OCI-LY7 (cell line): ENCODE measurements at regions not wholly inside any gene's neighbourhood (a gene's known extent, or its start where the extent isn't known, plus 50 kb on each side); places are given as distances from the start of the nearest gene placed in this dataset.

Source experiments
- BruUV-seq: library from RNA; stranded (reverse); fragments of 400-500 nt; replicated peaks from 2 replicates; lab custom pipeline; 2021; lab: Mats Ljungman, UMichigan
- CTCF ChIA-PET: fragments of 300-600 bp; sonication (Branson Sonifier 250); formaldehyde crosslinking; loops from one replicate; lab custom pipeline; 2022; ENCODE audit warnings: antibody characterized with exemption; ENCODE audit not compliant: unreplicated experiment; lab: Charles Lee
- POLR2A ChIA-PET: fragments of 300-600 bp; sonication (Branson Sonifier 250); formaldehyde crosslinking; loops from one replicate; lab custom pipeline; 2022; ENCODE audit warnings: antibody characterized with exemption; lab: Charles Lee
- DNase-seq: peaks from one replicate; pipeline ENCODE4 v3.0.0-alpha.2; 2015; ENCODE audit warnings: low spot score
- H2AFZ ChIP-seq: fragments of 200-600 bp; sonication (generic), shearing (Covaris generic); 2 replicates; pipeline ENCODE4 v1.6.1; 2014; ENCODE audit warnings: mild to moderate bottlenecking, antibody characterized with exemption, low read length, moderate library complexity
- H3K27ac ChIP-seq: fragments of 200-600 bp; sonication (generic); 2 replicates; pipeline ENCODE4 v1.5.1; 2014; ENCODE audit warnings: mixed run types, low read depth, mild to moderate bottlenecking, moderate library complexity, low read length, inconsistent platforms; ENCODE audit not compliant: poor library complexity, severe bottlenecking
- H3K36me3 ChIP-seq: fragments of 200-600 bp; sonication (generic); 2 replicates; pipeline ENCODE4 v1.6.1; 2014; ENCODE audit warnings: mild to moderate bottlenecking, antibody characterized with exemption, low read length, moderate library complexity, mixed read lengths; ENCODE audit not compliant: insufficient read depth
- H3K4me1 ChIP-seq: fragments of 200-600 bp; sonication (generic); 2 replicates; pipeline ENCODE4 v1.5.1; 2014; ENCODE audit warnings: mild to moderate bottlenecking, low read length; ENCODE audit not compliant: insufficient read depth, poor library complexity, severe bottlenecking
- H3K4me2 ChIP-seq: fragments of 200-600 bp; sonication (generic); 2 replicates; pipeline ENCODE4 v1.6.1; 2014; ENCODE audit warnings: mild to moderate bottlenecking, low read length
- H3K4me3 ChIP-seq: fragments of 200-600 bp; sonication (generic); 2 replicates; pipeline ENCODE4 v1.5.1; 2014; ENCODE audit warnings: mild to moderate bottlenecking, low read depth, low read length; ENCODE audit not compliant: poor library complexity, severe bottlenecking
- H3K79me2 ChIP-seq: fragments of 200-600 bp; sonication (generic); 2 replicates; pipeline ENCODE4 v1.6.1; 2016; ENCODE audit warnings: low read depth, mild to moderate bottlenecking, low read length, moderate library complexity, mixed read lengths; ENCODE audit not compliant: insufficient read depth
- H3K9me2 ChIP-seq: fragments of 200-600 bp; sonication (generic); 2 replicates; pipeline ENCODE4 v1.6.1; 2016; ENCODE audit warnings: mild to moderate bottlenecking, low read length, mixed read lengths; ENCODE audit not compliant: insufficient read depth
- H3K9me3 ChIP-seq: fragments of 200-600 bp; sonication (generic); 2 replicates; pipeline ENCODE4 v1.6.1; 2014; ENCODE audit warnings: mild to moderate bottlenecking, mixed run types, low read length, mixed read lengths
- H4K20me1 ChIP-seq: fragments of 200-600 bp; sonication (generic); 2 replicates; pipeline ENCODE4 v1.6.1; 2014; ENCODE audit warnings: mild to moderate bottlenecking, antibody characterized with exemption, low read length, moderate library complexity, mixed read lengths; ENCODE audit not compliant: insufficient read depth
- EZH2phosphoT487 ChIP-seq: fragments of 200-600 bp; sonication (generic); IDR thresholded peaks from 2 replicates; pipeline ENCODE4 v1.6.1; 2018; ENCODE audit warnings: low read depth, borderline replicate concordance, mild to moderate bottlenecking, mixed run types, antibody characterized with exemption, low read length, moderate library complexity, mixed read lengths
- intact Hi-C: fragments of 100-400 bp; cut with micrococcal nuclease; formaldehyde crosslinking; loops from one replicate; pipeline ENCODE4 v1.10.0; 2022; ENCODE audit not compliant: unreplicated experiment
- TF ChIP-seq, protein P1 (sequence below): fragments of 200-600 bp; sonication (generic); conservative IDR thresholded peaks from 2 replicates; pipeline ENCODE4 v1.5.1; 2014; ENCODE audit warnings: mild to moderate bottlenecking, antibody characterized with exemption, low read length, moderate library complexity, mixed read lengths

DNA sequence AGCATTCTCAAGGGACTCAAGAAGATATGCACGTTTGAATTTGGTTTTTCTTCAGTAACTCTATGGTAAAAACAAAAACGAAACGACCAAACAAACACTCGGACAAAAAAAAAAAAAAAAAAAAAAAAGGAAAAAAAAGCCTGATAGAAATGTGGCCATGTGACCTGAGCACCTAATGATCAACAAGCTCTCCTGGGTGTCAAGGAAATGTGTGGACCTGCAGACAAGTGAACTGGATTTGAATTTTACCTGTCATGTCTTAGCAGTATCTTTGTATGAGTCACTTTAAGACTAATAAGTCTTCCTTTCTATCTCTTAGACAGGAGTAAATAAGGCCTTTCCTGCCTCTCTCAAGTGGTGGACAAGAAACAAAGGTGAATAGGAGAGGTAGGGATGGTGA, 190.6 kb upstream of the GRIA1 start:
- no peaks in the 10 kb centered on the region for H3K4me1 ChIP-seq
- intact Hi-C loops, result no loop called here
- no peak for DNase-seq
- ChIA-PET POLR2A (no interaction called here), CTCF (no interaction called here)
- no peaks in the 10 kb centered on the region for H3K9me2 ChIP-seq
- BruUV-seq, result no TSS peak
- H4K20me1 ChIP-seq, result no peaks in the 10 kb centered on the region
- no peaks in the 10 kb centered on the region for H3K36me3 ChIP-seq
- no peak overlapping the region for H3K4me3 ChIP-seq
- no peak overlapping the region for H3K4me2 ChIP-seq
- H3K9me3 ChIP-seq, result no peaks in the 10 kb centered on the region
- no peak for TF ChIP-seq EZH2phosphoT487
- H2AFZ ChIP-seq, result no peak overlapping the region
- H3K79me2 ChIP-seq, result no peaks in the 10 kb centered on the region
- no peak overlapping the region for H3K27ac ChIP-seq

DNA sequence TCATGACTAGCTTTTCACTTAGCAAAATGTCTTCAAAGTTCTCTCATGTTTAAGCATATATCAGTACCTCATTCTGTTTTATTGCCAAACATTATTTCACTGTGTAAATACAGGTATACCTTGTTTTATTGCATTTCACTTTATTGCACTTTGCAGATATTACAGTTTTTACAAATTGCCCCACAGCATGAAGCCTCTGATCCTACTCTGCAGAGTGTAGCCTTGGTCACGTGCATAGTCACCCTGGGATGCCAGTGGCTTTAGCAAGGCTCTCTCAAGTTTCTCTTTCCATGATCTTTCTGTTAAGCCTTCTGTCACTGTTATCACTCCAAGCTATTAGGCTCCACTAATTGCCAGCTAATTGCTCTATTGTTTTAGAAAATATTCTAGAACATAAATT, 182.2 kb upstream of the GRIA1 start:
- no TSS peak for BruUV-seq
- DNase-seq, result no peak

DNA sequence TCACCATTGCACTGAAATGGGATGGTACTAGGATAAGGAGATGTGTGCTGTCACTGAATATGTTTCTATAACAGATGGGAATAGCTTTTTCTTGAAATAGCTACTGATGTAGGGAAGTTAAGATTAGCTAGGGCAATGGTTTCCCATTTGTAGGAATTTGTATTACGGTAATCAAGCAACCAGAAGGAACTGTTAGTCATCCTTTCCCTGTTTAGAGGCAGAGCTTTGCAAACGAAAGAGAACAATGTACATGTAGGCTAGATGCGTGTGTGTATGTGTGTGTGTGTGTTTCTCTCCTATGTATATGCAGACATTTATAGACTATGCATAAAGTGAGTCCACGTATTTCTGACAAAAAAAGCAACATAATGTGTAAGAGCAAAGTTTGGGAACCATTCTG, 171.9 kb upstream of the GRIA1 start:
- H3K4me2 ChIP-seq, result no peak overlapping the region
- intact Hi-C loops, result no loop called here
- H3K36me3 ChIP-seq, result no peaks in the 10 kb centered on the region
- H3K4me3 ChIP-seq, result no peak overlapping the region
- H4K20me1 ChIP-seq, result no peaks in the 10 kb centered on the region
- ChIA-PET CTCF (no interaction called here), POLR2A (interaction anchor here (0.7 to 1.0 kb wide), 2 partner anchors 11 to 588 kb away, joined by 3 read pairs; no protein-coding TSS in a partner anchor)
- TF ChIP-seq, protein P1, sequence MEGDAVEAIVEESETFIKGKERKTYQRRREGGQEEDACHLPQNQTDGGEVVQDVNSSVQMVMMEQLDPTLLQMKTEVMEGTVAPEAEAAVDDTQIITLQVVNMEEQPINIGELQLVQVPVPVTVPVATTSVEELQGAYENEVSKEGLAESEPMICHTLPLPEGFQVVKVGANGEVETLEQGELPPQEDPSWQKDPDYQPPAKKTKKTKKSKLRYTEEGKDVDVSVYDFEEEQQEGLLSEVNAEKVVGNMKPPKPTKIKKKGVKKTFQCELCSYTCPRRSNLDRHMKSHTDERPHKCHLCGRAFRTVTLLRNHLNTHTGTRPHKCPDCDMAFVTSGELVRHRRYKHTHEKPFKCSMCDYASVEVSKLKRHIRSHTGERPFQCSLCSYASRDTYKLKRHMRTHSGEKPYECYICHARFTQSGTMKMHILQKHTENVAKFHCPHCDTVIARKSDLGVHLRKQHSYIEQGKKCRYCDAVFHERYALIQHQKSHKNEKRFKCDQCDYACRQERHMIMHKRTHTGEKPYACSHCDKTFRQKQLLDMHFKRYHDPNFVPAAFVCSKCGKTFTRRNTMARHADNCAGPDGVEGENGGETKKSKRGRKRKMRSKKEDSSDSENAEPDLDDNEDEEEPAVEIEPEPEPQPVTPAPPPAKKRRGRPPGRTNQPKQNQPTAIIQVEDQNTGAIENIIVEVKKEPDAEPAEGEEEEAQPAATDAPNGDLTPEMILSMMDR, result no peak
- no peak for TF ChIP-seq EZH2phosphoT487
- no peak overlapping the region for H2AFZ ChIP-seq
- BruUV-seq, result no TSS peak
- no peak for DNase-seq
- H3K27ac ChIP-seq, result no peak overlapping the region
- H3K4me1 ChIP-seq, result no peaks in the 10 kb centered on the region
- H3K79me2 ChIP-seq, result no peaks in the 10 kb centered on the region
- H3K9me3 ChIP-seq, result no peaks in the 10 kb centered on the region
- no peaks in the 10 kb centered on the region for H3K9me2 ChIP-seq

More for the DNA sequence above, 182.2 kb upstream of the GRIA1 start:
- ChIA-PET CTCF (no interaction called here), POLR2A (no interaction called here)
- Histone ChIP-seq H3K27ac (no peak overlapping the region), H3K9me2 (no peaks in the 10 kb centered on the region), H3K9me3 (no peaks in the 10 kb centered on the region), H3K79me2 (no peaks in the 10 kb centered on the region), H3K4me2 (no peak overlapping the region), H3K4me1 (no peaks in the 10 kb centered on the region), H2AFZ (no peak overlapping the region), H4K20me1 (no peaks in the 10 kb centered on the region), H3K4me3 (no peak overlapping the region), H3K36me3 (no peaks in the 10 kb centered on the region)
- TF ChIP-seq, protein P1, result no peak
- TF ChIP-seq EZH2phosphoT487, result no peak
- intact Hi-C loops, result no loop called here
